Upper lobe of left lung (tissue), 6 donors: ENCODE measurements at regions not wholly inside any gene's neighbourhood (a gene's known extent, or its start where the extent isn't known, plus 50 kb on each side); places are given as distances from the start of the nearest gene placed in this dataset.

Experiments
- ATAC-seq, 2 donors: fragments of 200-7000 bp; cut with Tn5 transposase; one replicate each; pipeline ENCODE4 v1.9.1; 2022; ENCODE audit warnings: mild to moderate bottlenecking in 2 of 2, moderate library complexity in 2 of 2; ENCODE audit not compliant: low FRiP score in 2 of 2
- DNase-seq, 2 donors: peaks; one replicate each; pipeline ENCODE4 v3.0.0-alpha.2; 2019 to 2020
- H3K27ac ChIP-seq, 4 donors: fragments of 200-600 bp; sonication (generic); one replicate each; pipeline ENCODE4 v1.5.1; 2016 to 2019
- H3K27me3 ChIP-seq, 4 donors: fragments of 200-600 bp; sonication (generic); one replicate each; pipeline ENCODE4 v1.5.1; 2017 to 2019
- H3K36me3 ChIP-seq, 4 donors: fragments of 200-600 bp; sonication (generic); one replicate each; pipeline ENCODE4 v1.5.1; 2016 to 2019
- H3K4me1 ChIP-seq, 4 donors: fragments of 200-600 bp; sonication (generic); one replicate each; pipeline ENCODE4 v1.5.1; 2018 to 2019
- H3K4me3 ChIP-seq, 4 donors: fragments of 200-600 bp; sonication (generic); one replicate each; pipeline ENCODE4 v1.5.1; 2017 to 2019; ENCODE audit warnings: mild to moderate bottlenecking in 2 of 4, moderate library complexity in 1 of 4
- H3K9me3 ChIP-seq, 4 donors: fragments of 200-600 bp; sonication (generic); one replicate each; pipeline ENCODE4 v1.5.1; 2018 to 2019
- EP300 ChIP-seq, 4 donors: sonication (generic); formaldehyde crosslinking; IDR thresholded peaks; one replicate each; pipeline ENCODE4 v1.5.1; 2017; ENCODE audit warnings: antibody characterized with exemption in 4 of 4, control low read depth in 2 of 4
- POLR2A ChIP-seq, 4 donors: fragments of 450-650 bp; IDR thresholded peaks; one replicate each; pipeline ENCODE4 v1.5.1; 2016 to 2017; ENCODE audit warnings: antibody characterized with exemption in 4 of 4, mild to moderate bottlenecking in 2 of 4
- POLR2AphosphoS5 ChIP-seq, 2 donors: sonication (generic); formaldehyde crosslinking; IDR thresholded peaks; one replicate each; pipeline ENCODE4 v1.5.1; 2017; ENCODE audit warnings: antibody characterized with exemption in 2 of 2
- WGBS, 2 donors: methylation state at CpG; one replicate each; pipeline ENCODE4 v1.1.5; 2017 to 2018; 5-methylcytosine and 5-hydroxymethylcytosine counted together
- TF ChIP-seq, protein P1 (sequence below), 6 experiments: fragments of 450-650 bp in 4 of 6; fragments of 200-600 bp in 2 of 6; sonication (generic) in 2 of 6; IDR thresholded peaks; one replicate each; pipeline ENCODE4 v1.5.1; 2016 to 2019; ENCODE audit warnings: antibody characterized with exemption in 6 of 6
- donor health status: DM: no; HTN: no; CAD: no; lungs with moderate emphysema.
- donor health status: DM: no; HTN: yes; CAD: no; lungs with severe emphysema.

DNA sequence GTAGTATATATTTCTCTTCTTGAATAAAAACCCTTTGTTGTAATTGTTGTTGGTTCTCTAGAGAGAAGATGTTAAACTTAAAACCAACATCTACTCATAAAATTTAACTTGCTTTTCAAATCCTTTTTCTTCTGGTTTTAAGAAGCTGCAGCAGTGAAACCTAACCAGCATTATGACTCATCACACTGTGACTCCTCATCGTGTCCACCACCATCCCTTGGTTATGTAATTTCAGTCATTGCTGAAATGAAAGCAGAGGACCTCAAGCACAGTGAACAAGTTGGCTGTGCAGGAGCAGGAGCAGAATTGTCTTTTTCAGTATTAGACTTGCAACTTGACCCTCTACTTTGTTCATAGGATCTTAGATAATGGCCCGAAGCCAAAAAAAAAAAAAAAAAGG is 64.9 kb upstream of the HTR2A start:
- no peak overlapping the region for H3K27ac ChIP-seq
- no peaks in the 10 kb centered on the region for H3K4me1 ChIP-seq
- ATAC-seq: peak in 1 of 2 donors; percentile 86
- H3K36me3 ChIP-seq: no peaks in the 10 kb centered on the region
- peak in 1 of 4 donors; percentile 48 for TF ChIP-seq EP300 (IDR thresholded peaks at IDR 0.05)
- TF ChIP-seq, protein P1, sequence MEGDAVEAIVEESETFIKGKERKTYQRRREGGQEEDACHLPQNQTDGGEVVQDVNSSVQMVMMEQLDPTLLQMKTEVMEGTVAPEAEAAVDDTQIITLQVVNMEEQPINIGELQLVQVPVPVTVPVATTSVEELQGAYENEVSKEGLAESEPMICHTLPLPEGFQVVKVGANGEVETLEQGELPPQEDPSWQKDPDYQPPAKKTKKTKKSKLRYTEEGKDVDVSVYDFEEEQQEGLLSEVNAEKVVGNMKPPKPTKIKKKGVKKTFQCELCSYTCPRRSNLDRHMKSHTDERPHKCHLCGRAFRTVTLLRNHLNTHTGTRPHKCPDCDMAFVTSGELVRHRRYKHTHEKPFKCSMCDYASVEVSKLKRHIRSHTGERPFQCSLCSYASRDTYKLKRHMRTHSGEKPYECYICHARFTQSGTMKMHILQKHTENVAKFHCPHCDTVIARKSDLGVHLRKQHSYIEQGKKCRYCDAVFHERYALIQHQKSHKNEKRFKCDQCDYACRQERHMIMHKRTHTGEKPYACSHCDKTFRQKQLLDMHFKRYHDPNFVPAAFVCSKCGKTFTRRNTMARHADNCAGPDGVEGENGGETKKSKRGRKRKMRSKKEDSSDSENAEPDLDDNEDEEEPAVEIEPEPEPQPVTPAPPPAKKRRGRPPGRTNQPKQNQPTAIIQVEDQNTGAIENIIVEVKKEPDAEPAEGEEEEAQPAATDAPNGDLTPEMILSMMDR (IDR thresholded peaks at IDR 0.05): no peak
- DNase-seq: no peak
- WGBS, 2 donors: 48 to 66% methylated on average over 2 of the region's 2 CpGs
- H3K9me3 ChIP-seq: no peaks in the 10 kb centered on the region
- no peak overlapping the region for H3K4me3 ChIP-seq
- no peaks in the 10 kb centered on the region for H3K27me3 ChIP-seq

DNA sequence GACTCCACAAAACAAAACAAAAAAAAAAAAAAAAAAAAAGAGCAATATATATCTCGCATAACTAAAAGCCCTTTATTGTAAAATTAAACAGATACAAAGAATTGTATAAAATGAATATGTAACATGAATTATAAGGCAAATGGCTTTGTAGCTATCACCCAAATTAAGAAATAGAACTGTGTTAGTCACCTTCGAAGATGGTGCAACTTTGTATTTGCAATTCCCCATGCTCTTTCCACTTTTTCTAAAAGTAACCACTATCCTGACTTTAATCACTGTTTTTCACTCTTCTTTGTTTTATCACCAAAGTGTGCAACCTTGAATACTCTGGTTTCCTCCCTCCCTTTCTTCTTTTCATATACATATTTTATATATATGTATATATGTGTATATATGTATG is 57.1 kb upstream of the HTR2A start:
- ATAC-seq (no peak), DNase-seq (no peak)
- H3K36me3 ChIP-seq: no peaks in the 10 kb centered on the region
- 83% methylated on average over 2 of the region's 2 CpGs for WGBS, 2 donors
- H3K27ac ChIP-seq: no peak overlapping the region
- H3K9me3 ChIP-seq: no peaks in the 10 kb centered on the region
- H3K27me3 ChIP-seq: no peaks in the 10 kb centered on the region
- H3K4me3 ChIP-seq: no peak overlapping the region
- no peaks in the 10 kb centered on the region for H3K4me1 ChIP-seq
- TF ChIP-seq POLR2AphosphoS5 (IDR thresholded peaks at IDR 0.05): no peak
- TF ChIP-seq, protein P1 (IDR thresholded peaks at IDR 0.05): no peak
- no peak for TF ChIP-seq POLR2A (IDR thresholded peaks at IDR 0.05)
- no peak for TF ChIP-seq EP300 (IDR thresholded peaks at IDR 0.05)

DNA sequence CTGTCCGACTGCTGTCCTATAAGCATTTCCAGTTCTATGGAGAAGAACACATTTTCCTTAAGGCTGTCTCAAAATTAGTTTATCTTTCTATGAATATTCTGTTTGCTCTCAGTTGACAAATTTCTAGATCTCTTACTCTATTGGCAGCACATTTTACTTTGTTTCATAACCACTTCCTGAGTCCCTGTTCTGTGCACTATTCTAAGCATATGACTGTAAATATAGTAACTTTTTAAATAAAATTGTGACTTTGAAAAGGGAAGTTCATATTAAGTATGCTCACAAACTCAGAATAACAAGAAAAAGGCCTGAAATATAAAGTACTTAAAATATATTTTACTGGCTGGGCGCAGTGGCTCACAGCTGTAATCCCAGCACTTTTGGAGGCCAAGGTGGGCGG is 56.5 kb upstream of the HTR2A start:
- DNase-seq (no peak), ATAC-seq (no peak)
- H3K4me3 ChIP-seq: no peak overlapping the region
- TF ChIP-seq POLR2AphosphoS5 (IDR thresholded peaks at IDR 0.05) (no peak), EP300 (IDR thresholded peaks at IDR 0.05) (no peak), POLR2A (IDR thresholded peaks at IDR 0.05) (no peak)
- TF ChIP-seq, protein P1 (IDR thresholded peaks at IDR 0.05): no peak
- no peaks in the 10 kb centered on the region for H3K36me3 ChIP-seq
- H3K27ac ChIP-seq: no peak overlapping the region
- 53 to 69% methylated on average over 3 of the region's 3 CpGs for WGBS, 2 donors
- no peaks in the 10 kb centered on the region for H3K27me3 ChIP-seq
- no peaks in the 10 kb centered on the region for H3K4me1 ChIP-seq
- no peaks in the 10 kb centered on the region for H3K9me3 ChIP-seq

DNA sequence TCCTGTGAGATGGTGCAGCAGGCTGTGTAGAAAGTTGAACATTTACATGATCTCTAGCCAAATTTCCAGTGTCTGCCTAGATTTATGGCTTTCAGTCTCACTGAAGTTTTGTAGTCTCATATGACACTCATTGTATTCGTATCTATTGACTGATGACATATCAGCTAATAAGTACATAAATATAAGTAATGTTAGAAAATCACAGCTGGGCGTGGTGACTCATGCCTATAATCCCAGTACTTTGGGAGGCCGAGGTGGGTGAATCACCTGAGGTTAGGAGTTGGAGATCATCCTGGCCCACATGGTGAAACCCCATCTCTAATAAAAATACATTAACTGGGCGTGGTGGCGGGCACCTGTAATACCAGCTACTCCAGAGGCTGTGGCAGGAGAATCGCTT is 54.7 kb upstream of the HTR2A start:
- 73 to 82% methylated on average over 6 of the region's 6 CpGs for WGBS, 2 donors
- no peak for ATAC-seq
- Histone ChIP-seq H3K9me3 (no peaks in the 10 kb centered on the region), H3K27ac (no peak overlapping the region), H3K27me3 (no peaks in the 10 kb centered on the region), H3K36me3 (no peaks in the 10 kb centered on the region), H3K4me1 (no peaks in the 10 kb centered on the region), H3K4me3 (no peak overlapping the region)
- no peak for DNase-seq
- no peak for TF ChIP-seq EP300 (IDR thresholded peaks at IDR 0.05)
- no peak for TF ChIP-seq POLR2AphosphoS5 (IDR thresholded peaks at IDR 0.05)
- TF ChIP-seq, protein P1 (IDR thresholded peaks at IDR 0.05): no peak
- TF ChIP-seq POLR2A (IDR thresholded peaks at IDR 0.05): no peak

DNA sequence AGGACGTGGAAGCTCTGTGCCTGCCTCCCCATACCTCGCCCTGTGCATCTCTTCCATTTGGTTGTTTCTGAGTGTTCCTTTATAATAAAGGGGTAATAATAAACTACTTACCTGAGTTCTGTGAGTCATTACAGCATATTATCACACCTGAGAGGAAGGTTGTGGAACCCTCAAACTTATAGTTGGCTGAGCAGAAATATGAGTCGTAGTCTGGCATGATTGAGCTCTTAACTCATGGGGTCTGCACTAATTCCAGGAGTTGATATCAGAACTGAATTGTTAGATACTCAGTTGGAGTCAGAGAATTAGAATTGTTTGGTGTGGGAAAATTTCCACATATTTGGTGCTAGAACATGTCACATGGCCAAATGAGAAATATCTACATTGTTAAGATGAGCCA is 52.4 kb upstream of the HTR2A start:
- ATAC-seq: no peak
- WGBS, 2 donors: 90 to 92% methylated on average over 3 of the region's 3 CpGs

More for the DNA sequence above, 52.4 kb upstream of the HTR2A start:
- TF ChIP-seq EP300 (IDR thresholded peaks at IDR 0.05) (no peak), POLR2A (IDR thresholded peaks at IDR 0.05) (no peak), POLR2AphosphoS5 (IDR thresholded peaks at IDR 0.05) (no peak)
- TF ChIP-seq, protein P1 (IDR thresholded peaks at IDR 0.05): no peak
- H3K36me3 ChIP-seq: no peaks in the 10 kb centered on the region
- H3K27me3 ChIP-seq: no peaks in the 10 kb centered on the region
- H3K4me3 ChIP-seq: no peak overlapping the region
- no peaks in the 10 kb centered on the region for H3K4me1 ChIP-seq
- no peak for DNase-seq
- H3K27ac ChIP-seq: no peak overlapping the region
- peaks cover 0 to 7% (median 3%) of the 10 kb centered on the region in 4 donors for H3K9me3 ChIP-seq
